SHP77 (cell line): ENCODE measurements at regions not wholly inside any gene's neighbourhood (a gene's known extent, or its start where the extent isn't known, plus 50 kb on each side); places are given as distances from the start of the nearest gene placed in this dataset.
"Not testable (repeated sequence)": the region's sequence is repeated elsewhere in the genome, so short reads cannot be mapped to it uniquely, and the experiment has no call there.

ENCODE experiments used
- DNase-seq, 2 experiments: peaks; one replicate each; lab custom pipeline; 2025; lab: John Stamatoyannopoulos, UW

- DNase-seq, result no peak
These were observed 522.4 kb downstream of the CCSER2 start for GRCh38 chr10:84850826-84851225.

GRCh38 chr10:84854439-84854838 lies 526.0 kb downstream of the CCSER2 start:
- no peak for DNase-seq

- DNase-seq, result no peak
These were observed 532.5 kb downstream of the CCSER2 start for GRCh38 chr10:84860855-84861254.

GRCh38 chr10:84862551-84862950 lies 534.2 kb downstream of the CCSER2 start:
- DNase-seq, result no peak

GRCh38 chr10:84863675-84864074 lies 535.3 kb downstream of the CCSER2 start:
- DNase-seq, result no peak

- DNase-seq, result peak in 1 of 2 experiments; percentile 9
These were observed 548.0 kb downstream of the CCSER2 start for GRCh38 chr10:84876116-84876999.

- DNase-seq, result no peak
These were observed 551.6 kb downstream of the CCSER2 start for GRCh38 chr10:84879991-84880390.

GRCh38 chr10:84881696-84882095 lies 553.3 kb downstream of the CCSER2 start:
- not testable (repeated sequence) for DNase-seq

GRCh38 chr10:84890706-84891105 lies 562.3 kb downstream of the CCSER2 start:
- DNase-seq, result no peak

GRCh38 chr10:84891631-84892030 lies 563.2 kb downstream of the CCSER2 start:
- no peak for DNase-seq

GRCh38 chr10:84895541-84895940 lies 567.2 kb downstream of the CCSER2 start:
- DNase-seq, result no peak

- DNase-seq, result no peak
These were observed 568.5 kb downstream of the CCSER2 start for GRCh38 chr10:84896909-84897308.

GRCh38 chr10:84899268-84899667 lies 570.9 kb downstream of the CCSER2 start:
- DNase-seq, result no peak

GRCh38 chr10:84900141-84900540 lies 571.8 kb downstream of the CCSER2 start:
- no peak for DNase-seq

- DNase-seq, result no peak
These were observed 573.5 kb downstream of the CCSER2 start for GRCh38 chr10:84901885-84902284.

GRCh38 chr10:84902553-84902952 lies 574.2 kb downstream of the CCSER2 start:
- DNase-seq, result no peak

- no peak for DNase-seq
These were observed 574.9 kb downstream of the CCSER2 start for GRCh38 chr10:84903320-84903719.

- DNase-seq, result no peak
These were observed 579.1 kb downstream of the CCSER2 start for GRCh38 chr10:84907461-84908009.

- no peak for DNase-seq
These were observed 580.1 kb downstream of the CCSER2 start for GRCh38 chr10:84908491-84908890.

- DNase-seq, result no peak
These were observed 593.3 kb downstream of the CCSER2 start for GRCh38 chr10:84921701-84922100.

- no peak for DNase-seq
These were observed 595.7 kb downstream of the CCSER2 start for GRCh38 chr10:84924131-84924530.

GRCh38 chr10:84925495-84925894 lies 597.1 kb downstream of the CCSER2 start:
- DNase-seq, result no peak

GRCh38 chr10:84933402-84933801 lies 605.0 kb downstream of the CCSER2 start:
- no peak for DNase-seq

GRCh38 chr10:84935772-84936171 lies 607.4 kb downstream of the CCSER2 start:
- no peak for DNase-seq
